Loucy (cell line): ENCODE measurements at regions not wholly inside any gene's neighbourhood (a gene's known extent, or its start where the extent isn't known, plus 50 kb on each side); places are given as distances from the start of the nearest gene placed in this dataset.

Source experiments
- H2AFZ ChIP-seq: fragments of 200-600 bp; sonication (generic); 2 replicates; pipeline ENCODE4 v1.6.0; 2016; ENCODE audit warnings: antibody characterized with exemption, mild to moderate bottlenecking, low read length, moderate library complexity
- H3F3A ChIP-seq: fragments of 200-600 bp; 2 replicates; pipeline ENCODE4 v1.6.0; 2016; ENCODE audit warnings: antibody characterized with exemption, low read depth, mild to moderate bottlenecking
- H3K27me3 ChIP-seq: fragments of 200-600 bp; sonication (generic); 2 replicates; pipeline ENCODE4 v1.6.1; 2014; ENCODE audit warnings: low read length, mild to moderate bottlenecking; ENCODE audit not compliant: insufficient read depth, poor library complexity, severe bottlenecking
- H3K36me3 ChIP-seq: fragments of 200-600 bp; sonication (generic); 2 replicates; pipeline ENCODE4 v1.6.1; 2016; ENCODE audit warnings: low read length; ENCODE audit not compliant: insufficient read depth
- H3K4me1 ChIP-seq: fragments of 200-600 bp; sonication (generic); 2 replicates; pipeline ENCODE4 v1.5.1; 2014; ENCODE audit warnings: low read length, mild to moderate bottlenecking; ENCODE audit not compliant: insufficient read depth, poor library complexity, severe bottlenecking
- H3K4me2 ChIP-seq: fragments of 200-600 bp; sonication (generic); 2 replicates; pipeline ENCODE4 v1.6.0; 2014; ENCODE audit warnings: antibody characterized with exemption, low read length, low read depth, mild to moderate bottlenecking; ENCODE audit not compliant: poor library complexity, severe bottlenecking
- H3K4me3 ChIP-seq: fragments of 200-600 bp; sonication (generic); 2 replicates; pipeline ENCODE4 v1.5.1; 2014; ENCODE audit warnings: low read length, mild to moderate bottlenecking, mixed read lengths; ENCODE audit not compliant: poor library complexity, severe bottlenecking
- H3K79me2 ChIP-seq: fragments of 200-600 bp; sonication (generic); 2 replicates; pipeline ENCODE4 v1.6.1; 2014; ENCODE audit warnings: low read length; ENCODE audit not compliant: insufficient read depth
- H3K9ac ChIP-seq: fragments of 200-600 bp; sonication (generic); 2 replicates; pipeline ENCODE4 v1.6.0; 2014; ENCODE audit warnings: mild to moderate bottlenecking, low read depth, low read length, moderate library complexity; ENCODE audit not compliant: poor library complexity, severe bottlenecking
- H3K9me2 ChIP-seq: fragments of 200-600 bp; sonication (generic); replicated peaks from 2 replicates; pipeline ENCODE4 v1.6.1; 2016; ENCODE audit warnings: low read depth, low read length, mixed read lengths
- H3K9me3 ChIP-seq: fragments of 200-600 bp; sonication (generic); 2 replicates; pipeline ENCODE4 v1.6.1; 2014; ENCODE audit warnings: mild to moderate bottlenecking, antibody characterized with exemption, low read length, low read depth; ENCODE audit not compliant: insufficient read depth
- H4K20me1 ChIP-seq: fragments of 200-600 bp; sonication (generic); 2 replicates; pipeline ENCODE4 v1.6.0; 2014; ENCODE audit warnings: antibody characterized with exemption, low read length, mild to moderate bottlenecking; ENCODE audit not compliant: insufficient read depth, poor library complexity, severe bottlenecking
- CTCF ChIP-seq: fragments of 200-600 bp; sonication (generic); conservative IDR thresholded peaks from 2 replicates; pipeline ENCODE4 v1.5.1; 2014; ENCODE audit warnings: mild to moderate bottlenecking, antibody characterized with exemption, low read length
- EZH2phosphoT487 ChIP-seq: fragments of 200-600 bp; IDR thresholded peaks from 2 replicates; pipeline ENCODE4 v1.6.1; 2018; ENCODE audit warnings: antibody characterized with exemption, mild to moderate bottlenecking, moderate library complexity, borderline replicate concordance

- no peak overlapping the region for H3K4me2 ChIP-seq
- no peaks in the 10 kb centered on the region for H3K9me3 ChIP-seq
- H3F3A ChIP-seq: no peaks in the 10 kb centered on the region
- no peak overlapping the region for H3K4me3 ChIP-seq
- TF ChIP-seq CTCF: no peak
- no peak for TF ChIP-seq EZH2phosphoT487
- H3K27me3 ChIP-seq: no peaks in the 10 kb centered on the region
- no peaks in the 10 kb centered on the region for H3K36me3 ChIP-seq
- no peak overlapping the region for H3K9ac ChIP-seq
- H3K9me2 ChIP-seq: no peaks in the 10 kb centered on the region
- H3K4me1 ChIP-seq: no peaks in the 10 kb centered on the region
- H4K20me1 ChIP-seq: no peaks in the 10 kb centered on the region
- no peaks in the 10 kb centered on the region for H3K79me2 ChIP-seq
- H2AFZ ChIP-seq: no peak overlapping the region
These were observed 203.2 kb upstream of the FGF13 start for GRCh38 chrX:138914767-138915166.

GRCh38 chrX:138908577-138908976 lies 197.1 kb upstream of the FGF13 start:
- Histone ChIP-seq H3K9me3 (no peaks in the 10 kb centered on the region), H3K4me3 (no peak overlapping the region), H3F3A (no peaks in the 10 kb centered on the region), H3K4me1 (no peaks in the 10 kb centered on the region), H3K9me2 (no peaks in the 10 kb centered on the region), H3K79me2 (no peaks in the 10 kb centered on the region), H3K4me2 (no peak overlapping the region), H3K27me3 (no peaks in the 10 kb centered on the region), H2AFZ (no peak overlapping the region), H4K20me1 (no peaks in the 10 kb centered on the region), H3K36me3 (no peaks in the 10 kb centered on the region), H3K9ac (no peak overlapping the region)
- TF ChIP-seq CTCF: no peak
- TF ChIP-seq EZH2phosphoT487: no peak

GRCh38 chrX:138897621-138898492 lies 186.3 kb upstream of the FGF13 start:
- Histone ChIP-seq H3K9me3 (no peaks in the 10 kb centered on the region), H3K36me3 (no peaks in the 10 kb centered on the region), H3K9ac (no peak overlapping the region), H3K79me2 (no peaks in the 10 kb centered on the region), H4K20me1 (no peaks in the 10 kb centered on the region), H2AFZ (no peak overlapping the region), H3F3A (no peaks in the 10 kb centered on the region), H3K27me3 (no peaks in the 10 kb centered on the region), H3K9me2 (no peaks in the 10 kb centered on the region), H3K4me1 (no peaks in the 10 kb centered on the region), H3K4me3 (no peak overlapping the region), H3K4me2 (no peak overlapping the region)
- TF ChIP-seq EZH2phosphoT487 (no peak), CTCF (no peak)
